DMS114 treated with DMSO at 0.1 percent for 48 hours (cell line): ENCODE measurements at regions not wholly inside any gene's neighbourhood (a gene's known extent, or its start where the extent isn't known, plus 50 kb on each side); places are given as distances from the start of the nearest gene placed in this dataset.

Experiments
- DNase-seq: peaks from one replicate; lab custom pipeline; 2025; ENCODE audit not compliant: unreplicated experiment; lab: John Stamatoyannopoulos, UW

GRCh38 chrX:16222151-16222550 is 54.9 kb downstream of the MAGEB17 start:
- no peak for DNase-seq

DNA sequence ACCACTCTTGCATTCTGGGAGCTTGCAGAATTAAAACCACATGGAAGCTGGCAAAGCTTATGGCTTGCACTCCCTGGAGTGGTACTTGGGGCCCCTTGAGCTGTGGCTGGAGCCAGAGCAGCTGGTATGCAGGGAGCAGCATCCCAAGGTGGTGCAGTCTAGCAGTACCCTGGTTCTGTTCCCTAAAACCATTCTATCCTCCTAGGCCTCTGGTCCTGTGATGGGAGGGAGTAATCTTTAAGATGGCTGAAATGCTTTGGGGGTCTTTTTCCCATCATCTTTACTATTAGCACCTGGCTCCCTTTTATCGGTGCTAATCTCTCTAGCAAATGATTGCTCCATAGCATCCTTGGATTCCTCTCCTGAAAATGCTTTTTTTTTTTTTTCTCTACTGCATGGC is 56.1 kb downstream of the MAGEB17 start:
- no peak for DNase-seq

- no peak for DNase-seq
These were observed 71.9 kb downstream of the MAGEB17 start for GRCh38 chrX:16239211-16239610.

DNA sequence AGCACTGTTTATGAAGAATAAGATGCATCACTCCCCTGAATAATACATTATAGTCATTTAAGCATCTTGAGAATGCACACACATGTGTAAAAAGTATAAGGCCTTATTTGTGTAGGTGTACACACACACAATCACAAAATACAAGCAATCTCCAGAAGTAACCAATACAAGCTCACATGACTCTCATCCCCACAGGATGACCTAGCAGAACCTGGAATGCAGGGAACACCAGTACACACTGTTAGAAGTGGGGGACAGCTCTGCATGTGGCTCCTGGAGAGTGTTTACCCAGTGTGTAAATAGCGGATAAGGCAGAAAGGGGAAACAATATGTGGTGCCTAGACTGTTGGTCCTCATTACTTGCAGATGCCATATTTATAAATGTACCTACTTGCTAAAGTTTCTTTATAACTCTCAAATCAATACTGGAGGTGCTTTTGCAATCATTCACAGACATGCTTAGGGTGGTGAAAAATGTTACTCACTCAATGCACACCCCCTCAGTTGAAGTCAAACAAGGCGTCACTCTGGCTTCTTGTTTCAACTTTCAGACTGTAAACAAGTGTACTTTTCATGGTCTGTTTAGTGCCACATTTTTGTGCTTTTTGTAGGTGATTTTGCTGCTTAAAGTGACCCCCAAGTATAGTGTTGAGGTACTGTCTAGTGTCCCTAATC is 73.1 kb downstream of the MAGEB17 start:
- DNase-seq, result no peak

GRCh38 chrX:16240968-16241367 is 73.7 kb downstream of the MAGEB17 start:
- DNase-seq, result no peak

DNA sequence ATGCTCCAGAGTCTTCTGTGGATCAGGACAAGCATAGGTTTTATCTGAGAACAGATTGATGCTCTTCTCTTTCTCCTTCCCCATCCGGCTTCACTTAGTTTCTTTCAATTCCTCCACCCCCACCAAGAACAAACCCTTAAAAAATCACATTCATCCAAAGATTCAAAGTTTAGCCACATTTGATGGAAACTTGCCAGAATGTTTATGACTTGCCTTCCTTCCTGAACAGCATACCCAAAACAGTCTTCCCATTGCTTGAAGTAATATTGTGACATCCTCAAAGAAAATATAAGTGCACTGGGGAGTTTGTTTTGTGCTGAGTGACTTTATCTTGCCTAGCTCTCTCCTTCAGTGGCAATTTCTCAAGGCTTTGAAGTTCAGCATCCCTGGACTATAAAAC is 83.0 kb downstream of the MAGEB17 start:
- DNase-seq, result no peak

DNA sequence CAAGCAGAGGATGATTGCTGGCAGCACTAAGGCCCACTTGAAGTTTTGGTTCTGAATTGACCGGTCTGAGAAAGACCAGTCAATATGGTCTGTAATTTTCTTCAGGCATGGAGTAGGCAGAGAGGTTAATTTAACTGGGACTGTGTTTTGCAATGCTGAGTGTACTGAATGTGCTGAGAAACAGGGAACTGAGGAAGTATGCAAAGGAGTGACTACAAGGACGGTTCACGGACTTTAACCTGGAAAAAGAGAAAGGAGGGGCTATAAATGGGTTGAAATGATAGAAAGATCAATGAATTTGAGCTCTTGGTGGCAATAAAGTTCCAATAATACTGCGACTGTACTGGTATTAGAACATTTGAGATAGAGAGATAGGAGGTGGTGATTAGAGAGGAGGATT is 84.5 kb downstream of the MAGEB17 start:
- no peak for DNase-seq

DNA sequence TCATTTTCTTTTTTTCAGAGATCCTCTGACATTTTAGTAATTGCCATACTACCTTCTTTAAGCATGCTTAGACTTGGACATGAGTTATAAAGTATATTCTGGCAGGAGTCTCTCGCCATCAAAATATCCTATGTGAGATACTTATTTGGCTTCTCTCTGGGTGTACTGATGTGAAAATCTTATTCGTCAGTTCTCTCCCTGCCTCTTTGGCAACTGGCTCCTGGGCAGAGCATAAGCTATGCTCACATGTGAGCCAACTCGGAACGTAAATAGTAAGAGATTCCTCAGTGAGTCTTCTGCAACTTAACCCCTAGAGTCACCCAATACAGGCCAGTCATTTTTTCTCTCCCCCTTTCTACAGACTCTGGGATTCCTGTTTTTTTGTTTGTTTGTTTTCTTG is 91.6 kb downstream of the MAGEB17 start:
- DNase-seq, result no peak

DNA sequence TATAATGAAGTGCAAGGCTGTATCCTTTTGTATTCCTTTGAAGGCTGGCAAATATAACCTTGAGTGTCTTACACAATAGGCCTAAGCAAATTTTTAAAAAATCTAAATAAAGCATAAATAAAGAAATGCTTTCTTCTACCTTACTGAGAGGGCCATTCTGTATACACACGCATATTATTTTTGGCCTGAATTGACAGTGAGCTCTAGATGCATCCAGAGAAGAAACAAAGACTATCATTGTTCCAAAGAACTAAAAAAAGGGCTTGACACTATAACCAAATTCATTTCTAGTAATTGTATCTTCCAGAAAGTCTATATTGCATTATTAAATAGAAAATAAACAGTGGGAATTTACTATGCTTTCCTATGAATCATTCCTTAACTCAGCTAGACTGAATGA is 100.2 kb downstream of the MAGEB17 start:
- no peak for DNase-seq

- no peak for DNase-seq
These were observed 100.9 kb downstream of the MAGEB17 start for GRCh38 chrX:16268206-16268605.

GRCh38 chrX:16278927-16279326 is 111.6 kb downstream of the MAGEB17 start:
- DNase-seq, result no peak

GRCh38 chrX:16282209-16282608 is 114.9 kb downstream of the MAGEB17 start:
- DNase-seq, result no peak

DNA sequence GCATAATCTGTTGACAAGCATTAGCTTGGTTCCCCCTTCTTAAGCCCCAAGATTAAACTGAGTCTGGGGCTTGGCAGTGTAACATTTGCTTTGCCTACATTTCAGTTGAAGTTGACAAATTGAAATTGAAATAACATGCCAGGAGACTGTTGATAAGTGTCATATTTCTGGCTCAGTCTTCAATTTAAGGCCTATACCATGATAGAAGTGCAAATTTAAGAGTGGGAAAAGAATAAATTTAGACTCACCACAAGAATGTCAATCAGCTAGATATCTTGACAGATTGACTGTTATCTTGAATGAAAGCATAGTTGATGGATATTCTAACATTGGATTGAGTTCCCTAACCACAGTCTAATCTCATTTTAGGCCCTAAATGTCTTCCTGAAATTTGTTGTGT is 117.6 kb downstream of the MAGEB17 start:
- DNase-seq, result no peak

DNA sequence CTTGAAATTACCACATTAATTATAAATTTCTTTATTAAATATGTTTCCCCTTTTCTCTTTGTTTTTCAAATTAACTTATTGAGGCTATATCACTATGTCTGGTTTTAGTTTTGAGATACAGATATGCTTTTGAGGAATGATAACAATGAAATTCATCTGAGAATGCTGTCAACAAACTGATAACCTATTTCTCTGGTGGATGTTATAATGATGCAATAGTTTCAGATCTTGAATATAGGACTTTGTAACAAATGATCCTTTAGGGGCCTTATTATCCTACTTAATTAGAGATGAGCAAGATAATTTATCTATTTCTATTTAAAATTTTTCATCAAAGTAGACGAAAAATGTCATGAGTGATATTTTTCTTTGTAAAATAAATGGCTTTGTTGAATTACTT is 123.7 kb downstream of the MAGEB17 start:
- no peak for DNase-seq

DNA sequence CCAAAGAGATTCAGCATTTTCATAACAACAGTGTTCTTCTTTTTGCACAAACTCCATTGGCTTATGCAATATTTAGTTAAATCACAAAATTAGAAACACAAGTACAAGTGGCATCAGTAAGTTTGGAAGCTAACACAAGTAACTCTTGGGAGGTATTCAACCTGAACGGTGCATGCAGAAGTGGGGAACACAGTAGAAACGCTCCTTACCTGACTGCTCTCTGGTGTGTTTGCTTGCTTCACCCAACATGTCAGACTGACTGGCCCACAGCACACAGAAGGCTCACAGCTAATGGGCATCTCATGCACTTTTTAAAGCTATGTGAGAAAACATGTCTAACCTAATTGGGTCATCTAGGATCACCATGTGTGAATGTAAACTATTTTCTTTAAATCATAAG is 133.6 kb downstream of the MAGEB17 start:
- no peak for DNase-seq

DNA sequence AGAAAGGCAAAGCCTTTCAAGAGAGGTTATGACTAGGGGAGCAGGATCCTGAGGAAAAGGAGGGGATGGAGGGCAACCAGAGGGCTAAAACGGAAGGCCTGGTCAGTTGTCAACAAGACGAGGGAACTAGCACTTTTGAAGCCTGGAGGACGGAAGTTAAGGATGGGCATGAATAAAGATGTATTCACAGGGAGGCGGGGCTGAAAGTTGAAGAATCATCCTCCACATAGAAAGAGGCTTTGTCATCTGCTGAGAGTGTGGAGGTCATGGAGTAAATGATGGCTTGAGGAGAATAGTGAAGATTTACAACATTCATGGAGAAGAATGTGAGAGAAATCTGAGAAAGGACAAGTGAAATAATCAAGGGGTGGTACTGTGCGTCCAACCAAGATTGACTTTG is 137.5 kb downstream of the MAGEB17 start:
- no peak for DNase-seq

- DNase-seq, result no peak
These were observed 137.9 kb downstream of the MAGEB17 start for GRCh38 chrX:16305187-16305586.

GRCh38 chrX:16307950-16308349 is 140.7 kb downstream of the MAGEB17 start:
- no peak for DNase-seq

GRCh38 chrX:16308773-16309172 is 141.5 kb downstream of the MAGEB17 start:
- DNase-seq, result no peak

DNA sequence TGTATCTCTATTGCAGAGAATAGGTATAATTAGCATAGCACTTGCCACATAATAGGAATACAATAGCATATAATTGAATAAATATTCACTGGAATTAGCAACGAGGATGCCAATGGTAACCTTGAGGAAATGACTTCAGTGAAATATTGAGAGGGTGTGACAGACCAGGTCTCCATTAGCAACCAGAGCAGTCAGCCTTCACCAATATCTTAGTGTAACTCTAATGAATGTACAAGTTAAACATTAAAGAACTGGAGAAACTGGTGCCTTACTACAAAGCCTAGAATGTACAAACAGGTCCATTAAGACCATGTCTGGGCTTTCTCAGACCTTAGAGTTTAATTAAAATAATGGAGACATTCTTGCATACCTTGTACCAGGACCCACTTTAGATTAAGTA is 143.0 kb downstream of the MAGEB17 start:
- DNase-seq, result no peak

DNA sequence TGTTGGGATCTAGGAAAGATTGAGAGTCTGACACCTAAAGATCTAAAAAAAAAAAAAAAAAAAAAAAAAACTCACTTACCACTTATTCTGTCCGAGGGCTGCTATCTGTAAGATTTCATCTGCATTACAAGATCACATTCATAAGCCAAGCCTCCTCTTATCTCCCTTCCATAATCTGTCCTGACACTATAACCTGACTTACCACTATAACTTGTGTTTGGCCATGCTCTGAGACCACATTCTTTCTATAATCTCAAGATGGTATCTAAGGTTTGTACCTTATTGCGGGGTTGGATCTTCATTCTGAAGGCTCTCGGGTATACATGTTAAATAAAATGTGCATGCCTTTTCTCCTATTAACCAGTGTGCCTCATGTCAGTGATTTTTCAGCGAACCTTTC is 144.4 kb downstream of the MAGEB17 start:
- DNase-seq, result no peak

DNA sequence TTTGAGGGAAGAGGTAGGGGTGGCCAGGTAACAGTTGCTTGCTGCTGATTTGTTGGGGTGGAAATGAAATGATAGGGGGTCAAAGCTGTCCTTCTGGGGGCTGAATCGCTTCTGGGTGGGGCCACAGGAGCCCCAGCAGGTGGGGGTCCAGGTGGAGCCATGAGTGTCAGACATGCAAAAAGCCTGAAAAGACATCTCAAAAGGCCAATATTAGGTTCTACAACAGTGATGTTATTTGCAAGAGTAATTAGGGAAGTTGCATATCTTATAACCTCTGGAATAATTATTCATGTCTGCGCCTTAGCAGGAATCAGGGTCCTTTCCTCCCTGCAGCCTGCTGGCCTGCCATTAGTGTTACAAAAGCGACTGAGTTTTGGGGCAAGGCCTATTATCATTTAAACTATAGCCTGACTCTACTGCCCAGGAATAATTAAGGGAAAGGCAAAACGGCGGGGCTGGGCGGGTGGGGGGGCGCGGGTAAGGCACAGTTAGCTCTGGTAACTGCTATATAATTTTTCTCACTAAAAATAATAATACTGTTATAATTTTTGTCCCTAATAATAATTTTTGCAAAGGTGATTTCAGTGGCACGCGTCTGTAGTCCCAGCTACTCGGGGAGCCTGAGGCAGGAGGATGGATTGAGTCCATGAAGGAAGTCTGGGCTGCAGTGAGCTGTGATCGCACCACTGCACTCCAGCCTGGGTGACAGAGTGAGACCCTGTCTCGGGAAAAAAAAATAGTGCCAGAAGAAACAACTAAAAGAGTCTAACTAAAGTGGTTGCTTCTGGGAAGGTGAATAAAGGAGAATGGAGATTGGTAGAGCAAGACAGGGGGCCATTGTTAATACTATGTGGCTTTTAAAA is 145.7 kb downstream of the MAGEB17 start:
- no peak for DNase-seq

GRCh38 chrX:16316331-16316730 is 149.1 kb downstream of the MAGEB17 start:
- DNase-seq, result no peak
